ENCODE measurements at regions not wholly inside any gene's neighbourhood (a gene's known extent, or its start where the extent isn't known, plus 50 kb on each side); places are given as distances from the start of the nearest gene placed in this dataset.

GRCh38 chr13:71320452-71320851 is 546.6 kb downstream of the DACH1 start:
- intact Hi-C loops (cut with DNase I) = loop anchor here (5.0 kb wide), 1 partner anchor 562 kb away; no protein-coding TSS in a partner anchor
- Histone ChIP-seq H3K9me3 (no peaks in the 10 kb centered on the region), H3K9ac (ENCODE audit: low read depth in 2 of 2, low read length in 2 of 2) (no peak overlapping the region), H3K4me1 (no peaks in the 10 kb centered on the region), H3K27me3 (no peaks in the 10 kb centered on the region), H3K4me3 (no peak overlapping the region), H3K27ac (no peak overlapping the region), H3K36me3 (no peaks in the 10 kb centered on the region)
- peak; percentile 45 for TF ChIP-seq CTCF (IDR thresholded peaks at IDR 0.05)
- peak; percentile 20 for DNase-seq

DNA sequence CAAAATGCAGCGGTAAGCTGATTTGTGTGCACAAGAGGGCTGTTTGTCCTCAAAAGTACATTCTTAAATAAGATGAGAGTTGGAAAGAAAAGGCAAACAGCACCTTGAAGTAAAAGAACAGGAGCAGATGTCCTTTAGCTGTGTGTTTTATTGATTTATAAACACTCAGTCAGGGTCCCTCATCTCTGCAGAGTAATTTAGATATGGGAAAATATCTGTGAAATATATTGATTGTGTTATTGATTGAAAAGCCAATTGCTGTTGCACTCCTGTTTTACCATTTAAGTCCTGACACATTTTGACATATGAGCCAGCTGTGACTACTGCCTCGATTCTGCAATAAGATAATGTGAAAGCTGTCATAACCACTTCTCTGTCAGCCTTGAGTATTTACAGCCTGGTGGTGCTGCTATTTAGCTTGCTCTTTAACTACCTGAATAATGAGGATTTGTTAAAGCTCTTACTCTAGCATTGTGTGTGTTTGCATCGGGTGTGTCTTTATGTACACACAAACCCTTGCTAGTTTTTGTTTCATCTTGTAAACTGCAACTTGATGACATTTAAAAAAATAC is 550.1 kb downstream of the DACH1 start:
- H3K4me3 ChIP-seq = no peak overlapping the region
- DNase-seq = no peak
- no peak overlapping the region for H3K27ac ChIP-seq
- no peak for TF ChIP-seq CTCF (IDR thresholded peaks at IDR 0.05)
- no peaks in the 10 kb centered on the region for H3K4me1 ChIP-seq
- intact Hi-C loops (cut with DNase I) = no loop called here
- no peaks in the 10 kb centered on the region for H3K9me3 ChIP-seq
- H3K27me3 ChIP-seq = no peaks in the 10 kb centered on the region
- H3K9ac ChIP-seq (ENCODE audit: low read depth in 2 of 2, low read length in 2 of 2) = no peak overlapping the region
- no peaks in the 10 kb centered on the region for H3K36me3 ChIP-seq

DNA sequence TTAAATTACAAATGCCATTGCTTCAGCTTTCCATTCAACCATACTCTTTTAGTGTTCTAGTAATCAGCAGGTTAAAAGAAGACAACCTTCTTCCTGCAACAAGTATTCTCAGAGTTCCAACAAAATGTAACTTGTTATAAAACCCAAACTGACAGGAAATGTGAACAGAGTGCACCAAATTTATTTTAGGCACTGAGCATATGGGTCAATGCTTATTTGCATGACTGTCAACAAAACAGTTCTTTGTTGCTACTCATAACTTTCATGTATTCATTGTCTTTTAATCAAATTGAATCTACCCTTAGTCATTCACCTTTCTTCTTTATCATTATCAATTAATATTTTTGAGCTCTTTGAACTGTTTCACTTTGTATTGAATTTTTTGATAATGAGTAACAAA is 554.1 kb downstream of the DACH1 start:
- no peak for DNase-seq
- H3K27me3 ChIP-seq = no peaks in the 10 kb centered on the region
- no peak for TF ChIP-seq CTCF (IDR thresholded peaks at IDR 0.05)
- intact Hi-C loops (cut with DNase I) = no loop called here
- no peaks in the 10 kb centered on the region for H3K9me3 ChIP-seq
- no peaks in the 10 kb centered on the region for H3K36me3 ChIP-seq
- no peaks in the 10 kb centered on the region for H3K4me1 ChIP-seq
- H3K9ac ChIP-seq (ENCODE audit: low read depth in 2 of 2, low read length in 2 of 2) = no peak overlapping the region
- H3K4me3 ChIP-seq = no peak overlapping the region
- H3K27ac ChIP-seq = no peak overlapping the region

DNA sequence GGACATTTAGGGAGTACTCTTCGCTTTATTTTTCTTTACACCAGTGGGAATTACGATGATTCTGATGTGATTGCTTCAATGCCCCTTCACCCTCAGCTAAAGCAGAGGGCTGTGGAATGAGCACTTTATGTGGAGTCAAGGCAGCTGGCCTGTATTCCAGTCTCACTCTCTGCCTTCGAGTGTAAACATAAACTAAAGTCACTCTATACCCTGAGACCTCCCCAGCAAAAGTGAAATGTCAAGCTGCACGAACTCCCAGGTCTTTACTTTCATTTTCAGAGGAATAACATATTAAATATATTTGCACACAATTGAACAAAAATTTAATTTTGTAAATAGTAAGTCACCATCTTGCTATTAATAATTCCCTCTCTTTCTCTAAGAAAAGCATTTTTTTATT is 557.1 kb downstream of the DACH1 start:
- H3K4me1 ChIP-seq = no peaks in the 10 kb centered on the region
- H3K9me3 ChIP-seq = no peaks in the 10 kb centered on the region
- H3K9ac ChIP-seq (ENCODE audit: low read depth in 2 of 2, low read length in 2 of 2) = no peak overlapping the region
- intact Hi-C loops (cut with DNase I) = no loop called here
- no peaks in the 10 kb centered on the region for H3K36me3 ChIP-seq
- H3K4me3 ChIP-seq = no peak overlapping the region
- no peak overlapping the region for H3K27ac ChIP-seq
- no peak for TF ChIP-seq CTCF (IDR thresholded peaks at IDR 0.05)
- no peak for DNase-seq
- H3K27me3 ChIP-seq = no peaks in the 10 kb centered on the region

DNA sequence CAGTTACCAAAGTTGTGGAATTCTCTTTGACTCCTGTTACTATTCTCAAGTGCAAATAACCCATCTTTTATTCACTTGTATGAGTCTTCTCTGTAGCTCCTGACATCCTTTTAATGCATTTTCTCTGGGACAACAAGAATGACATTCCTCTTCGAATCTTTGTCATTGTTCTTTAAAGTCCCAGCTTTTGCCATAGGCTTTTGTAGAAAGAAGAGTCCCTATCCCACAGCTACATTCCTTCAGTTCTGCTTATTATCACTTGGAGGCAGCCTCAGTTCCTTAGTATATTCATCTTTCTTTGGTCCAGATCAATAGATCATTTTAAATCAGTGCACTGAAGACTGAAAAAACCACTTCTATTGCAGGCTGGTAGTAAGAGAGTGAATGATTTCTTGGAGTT is 560.2 kb downstream of the DACH1 start:
- Histone ChIP-seq H3K9ac (ENCODE audit: low read depth in 2 of 2, low read length in 2 of 2) (no peak overlapping the region), H3K36me3 (no peaks in the 10 kb centered on the region), H3K4me3 (no peak overlapping the region), H3K27me3 (no peaks in the 10 kb centered on the region), H3K27ac (no peak overlapping the region), H3K9me3 (no peaks in the 10 kb centered on the region), H3K4me1 (no peaks in the 10 kb centered on the region)
- DNase-seq = no peak
- intact Hi-C loops (cut with DNase I) = no loop called here
- TF ChIP-seq CTCF (IDR thresholded peaks at IDR 0.05) = no peak

All from colonic mucosa (tissue), 4 donors.